Natural killer cell treated with Interleukin-12 subunit alpha and Interleukin-12 subunit beta and Interleukin-15 and Interleukin-18, amount 100 ng/mL, for 72 hours (primary cell): ENCODE measurements at regions not wholly inside any gene's neighbourhood (a gene's known extent, or its start where the extent isn't known, plus 50 kb on each side); places are given as distances from the start of the nearest gene placed in this dataset.
"Not testable (repeated sequence)": the region's sequence is repeated elsewhere in the genome, so short reads cannot be mapped to it uniquely, and the experiment has no call there.

Experiments
- ATAC-seq, 2 donors: fragments of 150-1000 bp; cut with Tn5 transposase in 1 of 2; sonication (Bioruptor Pico), chemical (Tn5 transposase) in 1 of 2; 2 replicates each; pipeline ENCODE4 v1.10.0; 2021
- DNase-seq: peaks from one replicate; pipeline ENCODE4 v3.0.0; 2022; ENCODE audit warnings: low spot score
- H3K27ac Mint-ChIP-seq, 2 donors: 1 replicate in 1 of 2; 2 replicates in 1 of 2; pipeline ENCODE4 v1.8.0; 2022; ENCODE audit warnings: mixed read lengths in 2 of 2, mild to moderate bottlenecking in 1 of 2, moderate library complexity in 1 of 2
- H3K27me3 Mint-ChIP-seq, 2 donors: 1 replicate in 1 of 2; 2 replicates in 1 of 2; pipeline ENCODE4 v1.8.0; 2022; ENCODE audit warnings: mixed read lengths in 2 of 2
- H3K36me3 Mint-ChIP-seq: one replicate; pipeline ENCODE4 v1.8.0; 2022; ENCODE audit warnings: mixed read lengths
- H3K4me1 Mint-ChIP-seq, 2 donors: 1 replicate in 1 of 2; 2 replicates in 1 of 2; pipeline ENCODE4 v1.8.0; 2022; ENCODE audit warnings: low read depth in 2 of 2, mixed read lengths in 2 of 2, mild to moderate bottlenecking in 1 of 2
- H3K4me3 Mint-ChIP-seq: one replicate; pipeline ENCODE4 v1.8.0; 2022; ENCODE audit warnings: mixed read lengths
- H3K9me3 Mint-ChIP-seq: 2 replicates; pipeline ENCODE4 v1.8.0; 2022; ENCODE audit warnings: mixed read lengths

- H3K27ac Mint-ChIP-seq, result no peak overlapping the region
- ATAC-seq (no peak), DNase-seq (no peak)
- no peak overlapping the region for H3K4me3 Mint-ChIP-seq
- H3K9me3 Mint-ChIP-seq, result peaks cover 25% of the 10 kb centered on the region
- H3K27me3 Mint-ChIP-seq, result peaks cover 11 to 16% of the 10 kb centered on the region in 2 donors
- H3K36me3 Mint-ChIP-seq, result peaks cover 28% of the 10 kb centered on the region
- H3K4me1 Mint-ChIP-seq, result peaks cover 0 to 3% of the 10 kb centered on the region in 2 donors
These were observed 101.8 kb downstream of the TMEM167A start for GRCh38 chr5:82975396-82975795.

GRCh38 chr5:82974346-82974745 lies 102.8 kb downstream of the TMEM167A start:
- not testable (repeated sequence) for H3K4me3 Mint-ChIP-seq, H3K4me1 Mint-ChIP-seq, H3K27ac Mint-ChIP-seq, ATAC-seq, DNase-seq
- H3K27me3 Mint-ChIP-seq, result peaks cover 11 to 15% of the 10 kb centered on the region in 2 donors
- H3K9me3 Mint-ChIP-seq, result peaks cover 25% of the 10 kb centered on the region
- peaks cover 27% of the 10 kb centered on the region for H3K36me3 Mint-ChIP-seq

GRCh38 chr5:82971901-82972300 lies 105.3 kb downstream of the TMEM167A start:
- no peak overlapping the region for H3K27ac Mint-ChIP-seq
- H3K4me3 Mint-ChIP-seq, result no peak overlapping the region
- peaks cover 18% of the 10 kb centered on the region for H3K9me3 Mint-ChIP-seq
- H3K4me1 Mint-ChIP-seq, result peaks cover 3 to 9% of the 10 kb centered on the region in 2 donors
- peaks cover 7 to 11% of the 10 kb centered on the region in 2 donors for H3K27me3 Mint-ChIP-seq
- no peak for DNase-seq
- no peak for ATAC-seq
- H3K36me3 Mint-ChIP-seq, result peaks cover 18% of the 10 kb centered on the region

- not testable (repeated sequence) for H3K27ac Mint-ChIP-seq, ATAC-seq
These were observed 106.0 kb downstream of the TMEM167A start for GRCh38 chr5:82971034-82971806.

GRCh38 chr5:82969221-82969976 lies 107.8 kb downstream of the TMEM167A start:
- not testable (repeated sequence) for H3K27ac Mint-ChIP-seq

More at GRCh38 chr5:82971034-82971806, 106.0 kb downstream of the TMEM167A start:
- not testable (repeated sequence) for H3K4me3 Mint-ChIP-seq, H3K4me1 Mint-ChIP-seq, H3K27me3 Mint-ChIP-seq, DNase-seq
- Mint-ChIP-seq H3K36me3 (peaks cover 14% of the 10 kb centered on the region), H3K9me3 (peaks cover 14% of the 10 kb centered on the region)

GRCh38 chr5:82967072-82967471 lies 110.1 kb downstream of the TMEM167A start:
- no peaks in the 10 kb centered on the region for H3K9me3 Mint-ChIP-seq
- no peak for DNase-seq
- no peaks in the 10 kb centered on the region for H3K36me3 Mint-ChIP-seq
- H3K27ac Mint-ChIP-seq, result no peak overlapping the region
- H3K4me3 Mint-ChIP-seq, result no peak overlapping the region
- ATAC-seq, result no peak
- H3K4me1 Mint-ChIP-seq, result peaks cover 0 to 9% of the 10 kb centered on the region in 2 donors
- H3K27me3 Mint-ChIP-seq, result no peaks in the 10 kb centered on the region

More at GRCh38 chr5:82969221-82969976, 107.8 kb downstream of the TMEM167A start:
- not testable (repeated sequence) for H3K4me3 Mint-ChIP-seq, DNase-seq, H3K4me1 Mint-ChIP-seq, ATAC-seq, H3K36me3 Mint-ChIP-seq, H3K9me3 Mint-ChIP-seq, H3K27me3 Mint-ChIP-seq

- ATAC-seq, result no peak
- Mint-ChIP-seq H3K27me3 (no peaks in the 10 kb centered on the region), H3K4me3 (no peak overlapping the region)
These were observed 117.7 kb downstream of the TMEM167A start for GRCh38 chr5:82959466-82959865.

GRCh38 chr5:82956600-82956999 lies 120.6 kb downstream of the TMEM167A start:
- peaks cover 24% of the 10 kb centered on the region for H3K36me3 Mint-ChIP-seq
- H3K4me1 Mint-ChIP-seq, result no peaks in the 10 kb centered on the region
- DNase-seq (no peak), ATAC-seq (no peak)
- no peak overlapping the region for H3K27ac Mint-ChIP-seq
- peaks cover 7% of the 10 kb centered on the region for H3K9me3 Mint-ChIP-seq
- no peak overlapping the region for H3K4me3 Mint-ChIP-seq
- no peaks in the 10 kb centered on the region for H3K27me3 Mint-ChIP-seq

More at GRCh38 chr5:82959466-82959865, 117.7 kb downstream of the TMEM167A start:
- Mint-ChIP-seq H3K27ac (no peak overlapping the region), H3K4me1 (no peaks in the 10 kb centered on the region), H3K36me3 (peaks cover 24% of the 10 kb centered on the region), H3K9me3 (peaks cover 7% of the 10 kb centered on the region)
- DNase-seq, result no peak

GRCh38 chr5:82952326-82952725 lies 124.9 kb downstream of the TMEM167A start:
- Mint-ChIP-seq H3K4me3 (no peak overlapping the region), H3K27me3 (no peaks in the 10 kb centered on the region), H3K36me3 (peaks cover 21% of the 10 kb centered on the region), H3K27ac (no peak overlapping the region), H3K4me1 (no peaks in the 10 kb centered on the region), H3K9me3 (peaks cover 7% of the 10 kb centered on the region)
- DNase-seq (no peak), ATAC-seq (no peak)

GRCh38 chr5:82944267-82944666 lies 132.9 kb downstream of the TMEM167A start:
- DNase-seq, H3K4me3 Mint-ChIP-seq, H3K4me1 Mint-ChIP-seq, H3K27me3 Mint-ChIP-seq, H3K27ac Mint-ChIP-seq, ATAC-seq, H3K36me3 Mint-ChIP-seq, H3K9me3 Mint-ChIP-seq: not testable (repeated sequence)

GRCh38 chr5:82942083-82942881 lies 134.9 kb downstream of the TMEM167A start:
- peaks cover 5% of the 10 kb centered on the region for H3K36me3 Mint-ChIP-seq
- no peak overlapping the region for H3K4me3 Mint-ChIP-seq
- H3K27ac Mint-ChIP-seq, result no peak overlapping the region
- peaks cover 7% of the 10 kb centered on the region for H3K9me3 Mint-ChIP-seq
- no peaks in the 10 kb centered on the region for H3K27me3 Mint-ChIP-seq
- ATAC-seq (no peak), DNase-seq (no peak)
- H3K4me1 Mint-ChIP-seq, result no peaks in the 10 kb centered on the region

GRCh38 chr5:82938901-82939725 lies 138.1 kb downstream of the TMEM167A start:
- no peak overlapping the region for H3K27ac Mint-ChIP-seq
- no peak for ATAC-seq
- no peak overlapping the region for H3K4me3 Mint-ChIP-seq
- H3K27me3 Mint-ChIP-seq, result peaks cover 0 to 2% of the 10 kb centered on the region in 2 donors
- DNase-seq, result no peak
- no peaks in the 10 kb centered on the region for H3K36me3 Mint-ChIP-seq
- H3K9me3 Mint-ChIP-seq, result peaks cover 3% of the 10 kb centered on the region
- H3K4me1 Mint-ChIP-seq, result no peaks in the 10 kb centered on the region
